WERI-Rb-1 (cell line): ENCODE measurements at regions not wholly inside any gene's neighbourhood (a gene's known extent, or its start where the extent isn't known, plus 50 kb on each side); places are given as distances from the start of the nearest gene placed in this dataset.

Experiments used
- DNase-seq: peaks from one replicate; pipeline ENCODE4 v3.0.0-alpha.2; 2020
- H3K27ac ChIP-seq: fragments of 250-450 bp; sonication (Bioruptor Pico); 2 replicates; pipeline ENCODE4 v1.5.1; 2020; ENCODE audit warnings: mild to moderate bottlenecking, moderate library complexity
- H3K27me3 ChIP-seq: fragments of 250-450 bp; sonication (Bioruptor Pico); 2 replicates; pipeline ENCODE4 v1.5.1; 2021; ENCODE audit warnings: mild to moderate bottlenecking, low read depth, moderate library complexity; ENCODE audit not compliant: insufficient read depth, severe bottlenecking
- H3K36me3 ChIP-seq: fragments of 250-450 bp; sonication (Bioruptor Pico); 2 replicates; pipeline ENCODE4 v1.5.1; 2020; ENCODE audit warnings: mild to moderate bottlenecking, moderate library complexity
- H3K4me3 ChIP-seq: 2 replicates; pipeline ENCODE4 v1.5.1; 2011; ENCODE audit warnings: low read depth, mild to moderate bottlenecking, control low read depth, low read length
- H3K9me3 ChIP-seq: fragments of 250-450 bp; sonication (Bioruptor Pico); 2 replicates; pipeline ENCODE4 v1.5.1; 2021; ENCODE audit warnings: mild to moderate bottlenecking, moderate library complexity; ENCODE audit not compliant: severe bottlenecking
- CTCF ChIP-seq: IDR thresholded peaks from 2 replicates; pipeline ENCODE4 v1.5.1; 2011; ENCODE audit warnings: low read depth, mild to moderate bottlenecking, control low read depth, inconsistent platforms, low read length

- no peak overlapping the region for H3K4me3 ChIP-seq
- no peaks in the 10 kb centered on the region; the same call in 1 of the 2 replicates for H3K36me3 ChIP-seq
- peaks cover 13% of the 10 kb centered on the region for H3K9me3 ChIP-seq
- no peak for TF ChIP-seq CTCF
- no peak for DNase-seq
- H3K27ac ChIP-seq = no peak overlapping the region
- H3K27me3 ChIP-seq = no peaks in the 10 kb centered on the region
Measured at GRCh38 chr6:14807971-14808370, 437.9 kb upstream of the JARID2 start.

- Histone ChIP-seq H3K27ac (peak overlapping the region; percentile 59), H3K27me3 (no peaks in the 10 kb centered on the region), H3K4me3 (no peak overlapping the region), H3K9me3 (peaks cover 13% of the 10 kb centered on the region), H3K36me3 (no peaks in the 10 kb centered on the region; the same call in 1 of the 2 replicates)
- no peak for TF ChIP-seq CTCF
- peak; percentile 73 for DNase-seq
Measured at GRCh38 chr6:14810021-14810420, 435.8 kb upstream of the JARID2 start.

- no peak for DNase-seq
Measured at GRCh38 chr6:14811775-14812428, 434.0 kb upstream of the JARID2 start.

GRCh38 chr6:14814016-14814415, 431.9 kb upstream of the JARID2 start:
- no peaks in the 10 kb centered on the region; the same call in 1 of the 2 replicates for H3K36me3 ChIP-seq
- no peak for TF ChIP-seq CTCF
- H3K27me3 ChIP-seq = no peaks in the 10 kb centered on the region
- H3K27ac ChIP-seq = no peak overlapping the region
- H3K4me3 ChIP-seq = no peak overlapping the region
- no peaks in the 10 kb centered on the region for H3K9me3 ChIP-seq
- DNase-seq = no peak

More at GRCh38 chr6:14811775-14812428, 434.0 kb upstream of the JARID2 start:
- Histone ChIP-seq H3K27ac (no peak overlapping the region), H3K27me3 (no peaks in the 10 kb centered on the region), H3K9me3 (peaks cover 13% of the 10 kb centered on the region), H3K4me3 (no peak overlapping the region), H3K36me3 (no peaks in the 10 kb centered on the region; the same call in 1 of the 2 replicates)
- no peak for TF ChIP-seq CTCF

GRCh38 chr6:14816116-14816859, 429.6 kb upstream of the JARID2 start:
- Histone ChIP-seq H3K27ac (no peak overlapping the region), H3K9me3 (no peaks in the 10 kb centered on the region), H3K27me3 (no peaks in the 10 kb centered on the region), H3K36me3 (no peaks in the 10 kb centered on the region), H3K4me3 (peak overlapping the region; percentile 0; the same call in 1 of the 2 replicates)
- peak; percentile 83 for DNase-seq
- peak; percentile 59 for TF ChIP-seq CTCF
